HepG2 (cell line): ENCODE measurements at regions not wholly inside any gene's neighbourhood (a gene's known extent, or its start where the extent isn't known, plus 50 kb on each side); places are given as distances from the start of the nearest gene placed in this dataset.

Experiments used
- ATAC-seq: fragments of 200-7000 bp; cut with Tn5 transposase; 3 replicates; pipeline ENCODE4 v1.9.1; 2020; ENCODE audit warnings: mild to moderate bottlenecking, moderate library complexity
- BruUV-seq: library from RNA; stranded (reverse); fragments of 400-500 nt; replicated peaks from 2 replicates; lab custom pipeline; 2021; lab: Mats Ljungman, UMichigan
- CTCF ChIA-PET: fragments of 300-600 bp; formaldehyde crosslinking; extraction: SDS; loops from one replicate; lab custom pipeline; 2021; ENCODE audit warnings: low total read pairs, inconsistent platforms, low intra/inter-chr PET ratio; lab: Yijun Ruan, JAX
- POLR2A ChIA-PET: fragments of 350-600 bp; sonication (Branson Sonifier 250); formaldehyde crosslinking; loops from one replicate; lab custom pipeline; 2020; ENCODE audit warnings: antibody characterized with exemption, inconsistent platforms; lab: Yijun Ruan, JAX
- DNase-seq: peaks from one replicate; pipeline ENCODE4 v3.0.0-alpha.2; 2015; ENCODE audit warnings: low spot score
- FAIRE-seq: peaks from 3 replicates; lab custom pipeline; 2011; peaks lifted over from hg19 to GRCh38; lab: Jason Lieb, UNC
- H2AFZ ChIP-seq: one replicate; pipeline ENCODE4 v1.6.1; 2011; ENCODE audit warnings: low read length, inconsistent platforms
- H3K27ac ChIP-seq: fragments of 300-600 bp; 3 replicates; pipeline ENCODE4 v1.8.0; 2011; ENCODE audit warnings: mixed run types, mild to moderate bottlenecking, mixed read lengths, low read length, inconsistent platforms; ENCODE audit not compliant: insufficient read depth; ENCODE audit errors: extremely low read length
- H3K27me3 ChIP-seq, 2 experiments: fragments of 200-600 bp in 1 of 2; 2 replicates in 1 of 2; 3 replicates in 1 of 2; pipeline versions ENCODE4 v1.6.0 to v1.8.0; 2011; ENCODE audit warnings: low read length in 2 of 2, mild to moderate bottlenecking in 2 of 2, moderate library complexity in 2 of 2, inconsistent platforms in 1 of 2; ENCODE audit not compliant: insufficient read depth in 2 of 2, control insufficient read depth in 1 of 2
- H3K36me3 ChIP-seq, 2 experiments: fragments of 200-600 bp in 1 of 2; replicated peaks in 1 of 2; 2 replicates in 1 of 2; 3 replicates in 1 of 2; pipeline versions ENCODE4 v1.5.1 to v1.8.0; 2011; ENCODE audit warnings: low read length in 2 of 2, inconsistent platforms in 1 of 2; ENCODE audit not compliant: insufficient read depth in 2 of 2, control insufficient read depth in 1 of 2
- H3K4me1 ChIP-seq: 2 replicates; pipeline ENCODE4 v1.5.1; 2012; ENCODE audit warnings: low read length, inconsistent platforms; ENCODE audit not compliant: insufficient read depth
- H3K4me2 ChIP-seq: 2 replicates; pipeline ENCODE4 v1.6.0; 2011; ENCODE audit warnings: low read depth, low read length, inconsistent platforms
- H3K4me3 ChIP-seq, 3 experiments: fragments of 200-600 bp in 1 of 3; sonication (generic), shearing (Covaris generic) in 1 of 3; replicated peaks in 1 of 3; 2 replicates each; pipeline ENCODE4 v1.5.1; 2011 to 2016; ENCODE audit warnings: low read length in 3 of 3, inconsistent platforms in 2 of 3, low read depth in 2 of 3, mild to moderate bottlenecking in 2 of 3, control low read depth in 1 of 3, mixed read lengths in 1 of 3; ENCODE audit not compliant: insufficient read depth in 1 of 3
- H3K79me2 ChIP-seq: one replicate; pipeline ENCODE4 v1.6.1; 2011; ENCODE audit warnings: low read length, inconsistent platforms; ENCODE audit not compliant: insufficient read depth
- H3K9ac ChIP-seq: 2 replicates; pipeline ENCODE4 v1.6.0; 2011; ENCODE audit warnings: mild to moderate bottlenecking, low read depth, low read length, inconsistent platforms; ENCODE audit not compliant: insufficient read depth
- H3K9me3 ChIP-seq: 2 replicates; pipeline ENCODE4 v1.5.1; 2012; ENCODE audit warnings: mild to moderate bottlenecking, low read length
- H4K20me1 ChIP-seq: 2 replicates; pipeline ENCODE4 v1.6.0; 2011; ENCODE audit warnings: inconsistent platforms, mild to moderate bottlenecking, low read length, moderate library complexity; ENCODE audit not compliant: insufficient read depth
- DMAP1 ChIP-seq: IDR thresholded peaks from 2 replicates; pipeline ENCODE4 v1.6.1; 2016
- HHEX ChIP-seq: IDR thresholded peaks from 2 replicates; pipeline ENCODE4 v1.6.1; 2016; ENCODE audit warnings: control low read depth
- NAIF1 ChIP-seq: sonication (generic); formaldehyde crosslinking; IDR thresholded peaks from 2 replicates; pipeline ENCODE4 v1.5.0; 2020; ENCODE audit warnings: mild to moderate bottlenecking, missing genetic modification reagents, borderline replicate concordance
- SP2 ChIP-seq: sonication (generic); formaldehyde crosslinking; IDR thresholded peaks from 2 replicates; pipeline ENCODE4 v1.5.1; 2020; ENCODE audit warnings: mild to moderate bottlenecking, missing genetic modification reagents
- STAG1 ChIP-seq: sonication (generic); formaldehyde crosslinking; IDR thresholded peaks from 2 replicates; pipeline ENCODE4 v1.4.0; 2020; ENCODE audit warnings: missing genetic modification reagents
- TRIM22 ChIP-seq: fragments of 450-650 bp; IDR thresholded peaks from 2 replicates; pipeline ENCODE4 v1.6.1; 2017
- ZBTB1 ChIP-seq: sonication (generic); formaldehyde crosslinking; IDR thresholded peaks from 2 replicates; pipeline ENCODE4 v1.4.0; 2020; ENCODE audit warnings: missing genetic modification reagents, borderline replicate concordance
- ZFY ChIP-seq: sonication (generic); formaldehyde crosslinking; IDR thresholded peaks from 2 replicates; pipeline ENCODE4 v1.4.0; 2020; ENCODE audit warnings: missing genetic modification reagents
- ZNF17 ChIP-seq: sonication (generic); formaldehyde crosslinking; IDR thresholded peaks from 2 replicates; pipeline ENCODE4 v1.5.0; 2020; ENCODE audit warnings: mild to moderate bottlenecking, missing genetic modification reagents
- ZNF274 ChIP-seq: sonication (generic); formaldehyde crosslinking; IDR thresholded peaks from 2 replicates; pipeline ENCODE4 v1.5.1; 2020; ENCODE audit warnings: mild to moderate bottlenecking, missing genetic modification reagents
- ZNF557 ChIP-seq: sonication (generic); formaldehyde crosslinking; IDR thresholded peaks from 2 replicates; pipeline ENCODE4 v1.4.0; 2020; ENCODE audit warnings: missing genetic modification reagents
- ZNF563 ChIP-seq: sonication (generic); formaldehyde crosslinking; IDR thresholded peaks from 2 replicates; pipeline ENCODE4 v1.8.0; 2022; ENCODE audit warnings: mild to moderate bottlenecking, moderate library complexity, missing genetic modification reagents
- ZNF740 ChIP-seq: sonication (generic); formaldehyde crosslinking; IDR thresholded peaks from 2 replicates; pipeline ENCODE4 v1.4.0; 2020; ENCODE audit warnings: missing genetic modification reagents
- ZNF746 ChIP-seq: sonication (generic); formaldehyde crosslinking; IDR thresholded peaks from 2 replicates; pipeline ENCODE4 v1.8.0; 2022; ENCODE audit warnings: mild to moderate bottlenecking, missing genetic modification reagents
- ZNF782 ChIP-seq: sonication (generic); formaldehyde crosslinking; IDR thresholded peaks from 2 replicates; pipeline ENCODE4 v1.4.0; 2020; ENCODE audit warnings: missing genetic modification reagents, mild to moderate bottlenecking, borderline replicate concordance
- ZNF839 ChIP-seq: sonication (generic); formaldehyde crosslinking; IDR thresholded peaks from 2 replicates; pipeline ENCODE4 v1.4.0; 2020; ENCODE audit warnings: missing genetic modification reagents, mild to moderate bottlenecking, borderline replicate concordance
- WGBS: methylation state at CpG from one replicate; pipeline ENCODE4 v1.1.6; 2017; ENCODE audit warnings: low lambda C conversion rate; 5-methylcytosine and 5-hydroxymethylcytosine counted together
- in situ Hi-C: cut with HindIII; loops from 2 replicates; pipeline ENCODE4 v1.10.0; 2017; ENCODE audit warnings: low pct_unique_long_range_greater_than_20kb; ENCODE audit not compliant: extremely low pct_ligation_motif_present
- intact Hi-C: fragments of 100-400 bp; cut with micrococcal nuclease; formaldehyde crosslinking; loops from one replicate; pipeline ENCODE4 v1.10.0; 2022; ENCODE audit not compliant: unreplicated experiment
- TF ChIP-seq, protein P1 (sequence below): sonication (generic); formaldehyde crosslinking; IDR thresholded peaks from 2 replicates; pipeline ENCODE4 v1.5.0; 2020; ENCODE audit warnings: missing genetic modification reagents

DNA sequence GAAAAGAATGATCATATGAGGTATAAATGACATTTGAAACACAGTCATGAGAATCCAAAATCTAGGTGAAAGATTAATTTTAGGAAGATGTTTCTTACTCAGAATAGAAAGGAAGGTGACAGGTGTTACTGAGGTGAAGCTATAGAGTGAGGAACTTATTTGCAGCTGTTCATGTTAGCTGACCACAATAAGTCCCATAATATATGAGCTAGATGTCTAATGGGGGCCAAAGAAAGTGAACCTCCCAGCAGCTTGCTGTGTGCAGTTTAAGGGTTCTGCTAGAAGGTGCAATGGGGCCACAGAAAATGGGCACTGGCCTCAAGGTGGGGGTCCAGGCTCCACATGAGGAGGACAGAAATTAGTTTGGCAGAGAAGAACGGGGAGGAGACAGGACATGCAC lies 1374.9 kb upstream of the CRIM1 start:
- no peak overlapping the region for H2AFZ ChIP-seq
- TF ChIP-seq DMAP1 (CRISPR knock-in tag): no peak
- no peak for TF ChIP-seq ZNF746 (CRISPR knock-in tag)
- no peak for TF ChIP-seq ZBTB1 (CRISPR knock-in tag)
- no peak for TF ChIP-seq ZNF274
- TF ChIP-seq ZNF839 (CRISPR knock-in tag): no peak
- TF ChIP-seq NAIF1 (CRISPR knock-in tag): no peak
- H3K4me1 ChIP-seq: no peaks in the 10 kb centered on the region
- WGBS: 4% methylated on average over 1 of the region's 1 CpG
- POLR2A ChIA-PET: no interaction called here
- intact Hi-C loops (no loop called here), in situ Hi-C loops (no loop called here)
- no peak overlapping the region for H3K4me2 ChIP-seq
- no peaks in the 10 kb centered on the region for H3K36me3 ChIP-seq
- H3K27ac ChIP-seq: no peak overlapping the region
- no peak for ATAC-seq
- BruUV-seq: no TSS peak
- no peak for FAIRE-seq
- no peaks in the 10 kb centered on the region for H4K20me1 ChIP-seq
- H3K4me3 ChIP-seq: no peak overlapping the region
- H3K9me3 ChIP-seq: peaks cover 16% of the 10 kb centered on the region; the same call in 1 of the 2 replicates
- no peaks in the 10 kb centered on the region for H3K27me3 ChIP-seq
- no peak overlapping the region for H3K9ac ChIP-seq
- CTCF ChIA-PET: no interaction called here
- H3K79me2 ChIP-seq: no peaks in the 10 kb centered on the region
- no peak for DNase-seq

DNA sequence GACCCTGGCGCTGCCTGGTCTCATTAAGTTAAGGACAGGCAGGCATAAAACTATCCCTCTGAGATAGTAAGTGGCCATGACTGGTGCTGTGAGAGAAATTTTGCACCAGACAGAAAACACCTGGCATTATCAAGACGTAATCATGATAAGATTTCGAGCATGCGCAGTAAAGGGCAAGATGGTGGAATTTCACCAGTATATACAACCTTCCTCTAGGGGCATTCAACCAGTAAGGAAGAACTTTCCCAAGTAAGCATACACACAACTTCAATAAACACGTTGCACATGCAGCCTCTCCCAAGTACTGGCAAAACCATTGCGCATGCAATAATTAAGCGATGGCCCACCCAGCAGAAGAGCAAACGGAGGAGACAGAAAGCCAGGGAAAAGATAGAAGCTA lies 1376.4 kb upstream of the CRIM1 start:
- H3K4me2 ChIP-seq: no peak overlapping the region
- no peaks in the 10 kb centered on the region for H3K27me3 ChIP-seq
- CTCF ChIA-PET: no interaction called here
- WGBS: 51% methylated on average over 8 of the region's 8 CpGs
- no peak overlapping the region for H3K9ac ChIP-seq
- TF ChIP-seq HHEX (CRISPR knock-in tag) (no peak), STAG1 (CRISPR knock-in tag) (no peak), ZNF557 (CRISPR knock-in tag) (no peak), ZNF782 (CRISPR knock-in tag) (no peak), ZNF740 (CRISPR knock-in tag) (no peak), TRIM22 (no peak), ZNF17 (CRISPR knock-in tag) (no peak), ZNF563 (CRISPR knock-in tag) (no peak), SP2 (CRISPR knock-in tag) (no peak), ZFY (CRISPR knock-in tag) (no peak)
- TF ChIP-seq, protein P1, sequence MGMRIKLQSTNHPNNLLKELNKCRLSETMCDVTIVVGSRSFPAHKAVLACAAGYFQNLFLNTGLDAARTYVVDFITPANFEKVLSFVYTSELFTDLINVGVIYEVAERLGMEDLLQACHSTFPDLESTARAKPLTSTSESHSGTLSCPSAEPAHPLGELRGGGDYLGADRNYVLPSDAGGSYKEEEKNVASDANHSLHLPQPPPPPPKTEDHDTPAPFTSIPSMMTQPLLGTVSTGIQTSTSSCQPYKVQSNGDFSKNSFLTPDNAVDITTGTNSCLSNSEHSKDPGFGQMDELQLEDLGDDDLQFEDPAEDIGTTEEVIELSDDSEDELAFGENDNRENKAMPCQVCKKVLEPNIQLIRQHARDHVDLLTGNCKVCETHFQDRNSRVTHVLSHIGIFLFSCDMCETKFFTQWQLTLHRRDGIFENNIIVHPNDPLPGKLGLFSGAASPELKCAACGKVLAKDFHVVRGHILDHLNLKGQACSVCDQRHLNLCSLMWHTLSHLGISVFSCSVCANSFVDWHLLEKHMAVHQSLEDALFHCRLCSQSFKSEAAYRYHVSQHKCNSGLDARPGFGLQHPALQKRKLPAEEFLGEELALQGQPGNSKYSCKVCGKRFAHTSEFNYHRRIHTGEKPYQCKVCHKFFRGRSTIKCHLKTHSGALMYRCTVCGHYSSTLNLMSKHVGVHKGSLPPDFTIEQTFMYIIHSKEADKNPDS (CRISPR knock-in tag): no peak
- H3K4me3 ChIP-seq: no peak overlapping the region
- H3K36me3 ChIP-seq: no peaks in the 10 kb centered on the region
- no peaks in the 10 kb centered on the region for H3K4me1 ChIP-seq
- peaks cover 10% of the 10 kb centered on the region; the same call in 1 of the 2 replicates for H3K9me3 ChIP-seq
- no peak overlapping the region for H2AFZ ChIP-seq
- POLR2A ChIA-PET: no interaction called here
- no peak overlapping the region for H3K27ac ChIP-seq
- DNase-seq (no peak), ATAC-seq (no peak), FAIRE-seq (no peak)
- BruUV-seq: no TSS peak
- H3K79me2 ChIP-seq: no peaks in the 10 kb centered on the region
- H4K20me1 ChIP-seq: no peaks in the 10 kb centered on the region
- in situ Hi-C loops: no loop called here
- intact Hi-C loops: no loop called here
